ENCODE measurements at regions not wholly inside any gene's neighbourhood (a gene's known extent, or its start where the extent isn't known, plus 50 kb on each side); places are given as distances from the start of the nearest gene placed in this dataset.

DNA sequence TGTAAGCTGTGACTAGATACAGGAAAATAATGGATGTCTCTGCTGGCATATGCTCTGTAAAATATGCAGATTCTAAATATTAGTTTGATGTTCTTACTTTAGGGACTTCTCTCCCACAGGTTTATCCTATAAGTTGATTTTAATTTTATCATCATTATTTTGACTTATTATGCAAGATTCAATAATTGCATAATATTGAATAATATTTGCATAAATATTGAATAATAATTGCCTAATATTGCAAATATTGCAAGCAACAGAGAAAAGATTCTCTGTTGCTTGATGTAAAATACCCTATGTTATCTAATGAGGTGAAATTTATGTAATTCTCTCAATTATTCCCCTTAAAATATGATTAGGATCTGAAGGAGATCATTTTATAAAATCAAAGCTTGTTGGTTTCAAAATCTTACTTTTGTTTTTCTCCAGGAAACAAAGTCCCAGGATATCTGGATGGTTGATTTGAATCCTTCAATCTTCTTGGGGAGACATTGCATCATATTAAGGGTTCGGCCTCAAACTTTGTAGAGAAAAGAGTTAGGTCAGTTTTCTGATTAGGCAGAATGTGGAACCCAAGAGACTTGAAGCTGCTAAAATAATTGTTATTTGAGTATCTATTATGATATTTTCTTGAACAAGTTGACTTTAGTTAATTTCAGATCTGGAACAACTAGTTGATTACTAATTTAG is 92.8 kb upstream of the MTPN start:
- DNase-seq (ENCODE audit: low read depth), result no peak
- TF ChIP-seq, protein P1, sequence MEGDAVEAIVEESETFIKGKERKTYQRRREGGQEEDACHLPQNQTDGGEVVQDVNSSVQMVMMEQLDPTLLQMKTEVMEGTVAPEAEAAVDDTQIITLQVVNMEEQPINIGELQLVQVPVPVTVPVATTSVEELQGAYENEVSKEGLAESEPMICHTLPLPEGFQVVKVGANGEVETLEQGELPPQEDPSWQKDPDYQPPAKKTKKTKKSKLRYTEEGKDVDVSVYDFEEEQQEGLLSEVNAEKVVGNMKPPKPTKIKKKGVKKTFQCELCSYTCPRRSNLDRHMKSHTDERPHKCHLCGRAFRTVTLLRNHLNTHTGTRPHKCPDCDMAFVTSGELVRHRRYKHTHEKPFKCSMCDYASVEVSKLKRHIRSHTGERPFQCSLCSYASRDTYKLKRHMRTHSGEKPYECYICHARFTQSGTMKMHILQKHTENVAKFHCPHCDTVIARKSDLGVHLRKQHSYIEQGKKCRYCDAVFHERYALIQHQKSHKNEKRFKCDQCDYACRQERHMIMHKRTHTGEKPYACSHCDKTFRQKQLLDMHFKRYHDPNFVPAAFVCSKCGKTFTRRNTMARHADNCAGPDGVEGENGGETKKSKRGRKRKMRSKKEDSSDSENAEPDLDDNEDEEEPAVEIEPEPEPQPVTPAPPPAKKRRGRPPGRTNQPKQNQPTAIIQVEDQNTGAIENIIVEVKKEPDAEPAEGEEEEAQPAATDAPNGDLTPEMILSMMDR (IDR thresholded peaks at IDR 0.05; ENCODE audit: insufficient read depth, low read length), result no peak
- no peak overlapping the region for H3K4me3 ChIP-seq (ENCODE audit: low read depth, low read length)

DNA sequence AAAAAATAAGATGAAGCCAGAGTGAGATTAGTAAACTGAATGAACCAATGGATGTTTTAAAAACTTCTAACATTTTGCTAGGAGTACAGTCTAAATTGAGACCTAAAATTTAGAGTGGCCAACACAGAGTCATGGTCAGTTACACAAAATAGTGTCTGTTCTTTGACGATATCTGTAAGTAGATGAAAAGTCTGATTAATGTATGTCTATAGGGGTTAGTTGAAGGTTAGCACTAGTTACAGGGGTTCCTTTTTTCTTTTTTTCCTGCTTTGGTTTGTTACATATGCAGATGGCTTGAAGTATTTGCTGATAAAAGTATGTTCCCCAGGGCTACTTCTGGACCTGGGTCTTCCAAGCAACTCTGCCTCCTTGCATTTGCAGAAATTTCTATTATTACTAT is 90.1 kb upstream of the MTPN start:
- no peak for DNase-seq (ENCODE audit: low read depth)
- no peak overlapping the region for H3K4me3 ChIP-seq (ENCODE audit: low read depth, low read length)
- TF ChIP-seq, protein P1 (IDR thresholded peaks at IDR 0.05; ENCODE audit: insufficient read depth, low read length), result no peak

DNA sequence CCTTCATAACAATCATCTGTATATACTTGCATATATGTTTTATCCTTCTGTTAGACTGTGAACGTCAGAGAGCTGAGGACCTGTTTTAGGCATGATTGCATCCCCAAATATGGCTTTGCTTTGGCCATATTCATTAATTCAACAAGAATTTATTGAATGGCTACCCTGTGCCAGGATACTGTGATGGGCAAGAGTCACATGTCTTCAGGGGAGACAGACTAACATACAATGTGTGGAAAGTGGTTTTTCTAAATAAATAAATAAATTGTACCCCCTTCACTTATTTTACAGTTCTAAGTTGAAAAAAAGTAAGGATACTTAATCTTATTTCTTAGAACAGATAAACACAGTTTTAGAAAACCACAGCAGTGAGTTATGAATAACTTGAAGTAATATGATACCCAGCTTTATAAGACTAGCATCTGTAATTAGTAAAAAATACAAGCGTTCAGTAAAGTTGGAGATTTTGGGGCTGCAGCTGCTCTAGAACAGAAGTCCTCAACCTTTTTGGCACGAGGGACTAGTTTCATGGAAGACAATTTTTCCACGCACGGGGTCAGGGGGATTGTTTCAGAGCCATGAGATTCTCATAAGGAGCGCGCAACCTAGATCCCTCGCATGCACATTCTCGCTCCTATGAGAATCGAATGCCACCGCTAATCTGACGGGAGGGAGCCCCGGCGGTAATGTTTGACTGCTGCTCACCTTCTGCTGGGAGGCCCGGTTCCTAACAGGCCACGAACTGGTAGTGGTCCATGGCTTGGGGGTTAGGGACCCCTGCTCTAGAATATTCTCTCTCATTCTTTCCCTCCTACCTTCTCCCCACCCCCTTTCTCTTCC is 89.4 kb upstream of the MTPN start:
- no peak for DNase-seq (ENCODE audit: low read depth)
- no peak overlapping the region for H3K4me3 ChIP-seq (ENCODE audit: low read depth, low read length)
- TF ChIP-seq, protein P1 (IDR thresholded peaks at IDR 0.05; ENCODE audit: insufficient read depth, low read length), result no peak

- H3K4me3 ChIP-seq (ENCODE audit: low read depth, low read length), result no peak overlapping the region
- TF ChIP-seq, protein P1 (IDR thresholded peaks at IDR 0.05; ENCODE audit: insufficient read depth, low read length), result no peak
- DNase-seq (ENCODE audit: low read depth), result no peak
These were observed 87.6 kb upstream of the MTPN start for GRCh38 chr7:136064627-136065237.

- no peak for DNase-seq (ENCODE audit: low read depth)
- TF ChIP-seq, protein P1 (IDR thresholded peaks at IDR 0.05; ENCODE audit: insufficient read depth, low read length), result no peak
- H3K4me3 ChIP-seq (ENCODE audit: low read depth, low read length), result no peak overlapping the region
These were observed 86.9 kb upstream of the MTPN start for GRCh38 chr7:136064081-136064480.

DNA sequence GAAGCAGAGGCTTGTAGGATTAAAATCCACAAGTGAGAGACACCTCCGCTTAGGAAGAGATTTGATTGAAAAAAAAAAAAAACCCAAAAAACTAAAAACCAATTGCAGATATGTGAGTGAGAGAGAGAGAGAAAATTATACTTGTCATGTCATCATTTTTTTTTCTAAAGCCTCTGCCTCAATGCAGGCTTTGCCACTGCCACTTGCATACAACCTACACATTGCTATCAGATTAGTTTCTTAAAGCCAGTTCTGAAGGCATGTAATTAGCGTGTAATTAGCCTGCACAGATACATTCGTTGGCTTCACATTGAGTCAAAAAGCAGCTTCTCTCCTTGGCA is 86.1 kb upstream of the MTPN start:
- no peak overlapping the region for H3K4me3 ChIP-seq (ENCODE audit: low read depth, low read length)
- no peak for DNase-seq (ENCODE audit: low read depth)
- TF ChIP-seq, protein P1 (IDR thresholded peaks at IDR 0.05; ENCODE audit: insufficient read depth, low read length), result no peak

All from fibroblast of the aortic adventitia (primary cell).